ENCODE measurements at regions not wholly inside any gene's neighbourhood (a gene's known extent, or its start where the extent isn't known, plus 50 kb on each side); places are given as distances from the start of the nearest gene placed in this dataset.

DNA sequence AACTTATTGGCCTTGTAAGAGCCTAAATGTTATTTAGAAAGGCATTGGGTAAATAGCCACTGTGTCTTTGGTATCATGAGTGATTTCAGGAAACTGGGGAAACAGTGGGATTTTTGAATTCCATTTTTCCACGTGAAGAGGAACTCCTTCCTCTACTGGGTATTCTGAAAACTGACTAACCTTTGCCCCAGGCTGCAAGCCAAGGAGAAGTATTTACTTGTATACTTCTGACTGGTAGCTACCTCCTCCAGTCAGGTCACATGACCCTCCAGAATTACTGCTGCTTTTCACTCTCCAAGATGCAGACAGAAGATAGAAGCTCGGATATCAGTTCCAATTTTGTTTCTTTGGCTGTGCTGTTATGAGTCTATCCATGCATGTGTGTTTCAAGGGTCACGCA, 50.9 kb upstream of the MAP3K13 start:
- Histone ChIP-seq H3K36me3 (ENCODE audit: insufficient read depth) (no peaks in the 10 kb centered on the region; the same call in 1 of the 2 replicates), H3K9me2 (ENCODE audit: insufficient read depth) (no peaks in the 10 kb centered on the region), H3K4me2 (no peak overlapping the region), H3F3A (replicated peaks; ENCODE audit: low read depth) (no peaks in the 10 kb centered on the region), H4K20me1 (replicated peaks; ENCODE audit: insufficient read depth) (no peaks in the 10 kb centered on the region), H3K27me3 (ENCODE audit: insufficient read depth) (no peaks in the 10 kb centered on the region), H3K27ac (ENCODE audit: low read depth) (no peak overlapping the region), H3K79me2 (replicated peaks; ENCODE audit: insufficient read depth) (no peaks in the 10 kb centered on the region), H3K4me1 (ENCODE audit: insufficient read depth) (no peaks in the 10 kb centered on the region), H2AFZ (no peak overlapping the region), H3K4me3 (no peak overlapping the region)
- Mint-ChIP-seq H3K4me3 (no peak overlapping the region), H3K27me3 (ENCODE audit: insufficient read depth, low read depth, poor library complexity) (no peaks in the 10 kb centered on the region), H3K36me3 (ENCODE audit: low read depth) (peaks cover 25% of the 10 kb centered on the region), H3K27ac (no peak overlapping the region), H3K4me1 (peaks cover 10% of the 10 kb centered on the region; the same call in 2 of the 3 replicates), H3K9me3 (peaks cover 25% of the 10 kb centered on the region)
- no peak for DNase-seq (ENCODE audit: low spot score)
- no peak for ATAC-seq
- TF ChIP-seq NANOG (IDR thresholded peaks at IDR 0.05; ENCODE audit: borderline replicate concordance) = no peak
- TF ChIP-seq, protein P1, sequence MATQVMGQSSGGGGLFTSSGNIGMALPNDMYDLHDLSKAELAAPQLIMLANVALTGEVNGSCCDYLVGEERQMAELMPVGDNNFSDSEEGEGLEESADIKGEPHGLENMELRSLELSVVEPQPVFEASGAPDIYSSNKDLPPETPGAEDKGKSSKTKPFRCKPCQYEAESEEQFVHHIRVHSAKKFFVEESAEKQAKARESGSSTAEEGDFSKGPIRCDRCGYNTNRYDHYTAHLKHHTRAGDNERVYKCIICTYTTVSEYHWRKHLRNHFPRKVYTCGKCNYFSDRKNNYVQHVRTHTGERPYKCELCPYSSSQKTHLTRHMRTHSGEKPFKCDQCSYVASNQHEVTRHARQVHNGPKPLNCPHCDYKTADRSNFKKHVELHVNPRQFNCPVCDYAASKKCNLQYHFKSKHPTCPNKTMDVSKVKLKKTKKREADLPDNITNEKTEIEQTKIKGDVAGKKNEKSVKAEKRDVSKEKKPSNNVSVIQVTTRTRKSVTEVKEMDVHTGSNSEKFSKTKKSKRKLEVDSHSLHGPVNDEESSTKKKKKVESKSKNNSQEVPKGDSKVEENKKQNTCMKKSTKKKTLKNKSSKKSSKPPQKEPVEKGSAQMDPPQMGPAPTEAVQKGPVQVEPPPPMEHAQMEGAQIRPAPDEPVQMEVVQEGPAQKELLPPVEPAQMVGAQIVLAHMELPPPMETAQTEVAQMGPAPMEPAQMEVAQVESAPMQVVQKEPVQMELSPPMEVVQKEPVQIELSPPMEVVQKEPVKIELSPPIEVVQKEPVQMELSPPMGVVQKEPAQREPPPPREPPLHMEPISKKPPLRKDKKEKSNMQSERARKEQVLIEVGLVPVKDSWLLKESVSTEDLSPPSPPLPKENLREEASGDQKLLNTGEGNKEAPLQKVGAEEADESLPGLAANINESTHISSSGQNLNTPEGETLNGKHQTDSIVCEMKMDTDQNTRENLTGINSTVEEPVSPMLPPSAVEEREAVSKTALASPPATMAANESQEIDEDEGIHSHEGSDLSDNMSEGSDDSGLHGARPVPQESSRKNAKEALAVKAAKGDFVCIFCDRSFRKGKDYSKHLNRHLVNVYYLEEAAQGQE (IDR thresholded peaks at IDR 0.05; ENCODE audit: unreplicated experiment) = no peak
- TF ChIP-seq STAT1 (IDR thresholded peaks at IDR 0.05; ENCODE audit: unreplicated experiment) = no peak
- TF ChIP-seq, protein P2, sequence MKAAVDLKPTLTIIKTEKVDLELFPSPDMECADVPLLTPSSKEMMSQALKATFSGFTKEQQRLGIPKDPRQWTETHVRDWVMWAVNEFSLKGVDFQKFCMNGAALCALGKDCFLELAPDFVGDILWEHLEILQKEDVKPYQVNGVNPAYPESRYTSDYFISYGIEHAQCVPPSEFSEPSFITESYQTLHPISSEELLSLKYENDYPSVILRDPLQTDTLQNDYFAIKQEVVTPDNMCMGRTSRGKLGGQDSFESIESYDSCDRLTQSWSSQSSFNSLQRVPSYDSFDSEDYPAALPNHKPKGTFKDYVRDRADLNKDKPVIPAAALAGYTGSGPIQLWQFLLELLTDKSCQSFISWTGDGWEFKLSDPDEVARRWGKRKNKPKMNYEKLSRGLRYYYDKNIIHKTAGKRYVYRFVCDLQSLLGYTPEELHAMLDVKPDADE (IDR thresholded peaks at IDR 0.05) = no peak
- TF ChIP-seq, protein P3, sequence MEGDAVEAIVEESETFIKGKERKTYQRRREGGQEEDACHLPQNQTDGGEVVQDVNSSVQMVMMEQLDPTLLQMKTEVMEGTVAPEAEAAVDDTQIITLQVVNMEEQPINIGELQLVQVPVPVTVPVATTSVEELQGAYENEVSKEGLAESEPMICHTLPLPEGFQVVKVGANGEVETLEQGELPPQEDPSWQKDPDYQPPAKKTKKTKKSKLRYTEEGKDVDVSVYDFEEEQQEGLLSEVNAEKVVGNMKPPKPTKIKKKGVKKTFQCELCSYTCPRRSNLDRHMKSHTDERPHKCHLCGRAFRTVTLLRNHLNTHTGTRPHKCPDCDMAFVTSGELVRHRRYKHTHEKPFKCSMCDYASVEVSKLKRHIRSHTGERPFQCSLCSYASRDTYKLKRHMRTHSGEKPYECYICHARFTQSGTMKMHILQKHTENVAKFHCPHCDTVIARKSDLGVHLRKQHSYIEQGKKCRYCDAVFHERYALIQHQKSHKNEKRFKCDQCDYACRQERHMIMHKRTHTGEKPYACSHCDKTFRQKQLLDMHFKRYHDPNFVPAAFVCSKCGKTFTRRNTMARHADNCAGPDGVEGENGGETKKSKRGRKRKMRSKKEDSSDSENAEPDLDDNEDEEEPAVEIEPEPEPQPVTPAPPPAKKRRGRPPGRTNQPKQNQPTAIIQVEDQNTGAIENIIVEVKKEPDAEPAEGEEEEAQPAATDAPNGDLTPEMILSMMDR (conservative IDR thresholded peaks at IDR 0.05; ENCODE audit: low read depth in 2 of 2) = no peak
- no peak for TF ChIP-seq CREB1 (CRISPR knock-in tag; IDR thresholded peaks at IDR 0.05; ENCODE audit: low read depth)
- TF ChIP-seq JUNB (IDR thresholded peaks at IDR 0.05; ENCODE audit: unreplicated experiment) = no peak
- TF ChIP-seq ZNF114 (CRISPR knock-in tag; IDR thresholded peaks at IDR 0.05) = no peak

Data from GM23338 (cell line).